SK-N-SH treated with all-trans-retinoic acid at 6 μM for 48 hours (cell line): ENCODE measurements at regions not wholly inside any gene's neighbourhood (a gene's known extent, or its start where the extent isn't known, plus 50 kb on each side); places are given as distances from the start of the nearest gene placed in this dataset.

Source experiments
- ATAC-seq: fragments of 200-7000 bp; cut with Tn5 transposase; 3 replicates; pipeline ENCODE4 v1.9.1; 2020; ENCODE audit warnings: mild to moderate bottlenecking, moderate library complexity
- ARNTL ChIP-seq: fragments of 450-650 bp; formaldehyde crosslinking; IDR thresholded peaks from 2 replicates; pipeline ENCODE4 v1.5.0; 2020; ENCODE audit warnings: low read depth, mild to moderate bottlenecking, moderate library complexity, borderline replicate concordance
- BACH2 ChIP-seq: fragments of 250-450 bp; sonication (Bioruptor Pico); IDR thresholded peaks from 2 replicates; pipeline ENCODE4 v1.9.0; 2021; ENCODE audit warnings: mild to moderate bottlenecking, borderline replicate concordance
- CSDC2 ChIP-seq: fragments of 250-450 bp; sonication (Bioruptor Pico); IDR thresholded peaks from 2 replicates; pipeline ENCODE4 v1.5.0; 2020; ENCODE audit warnings: mild to moderate bottlenecking, moderate library complexity
- ESRRG ChIP-seq: fragments of 250-450 bp; sonication (Bioruptor Pico); IDR thresholded peaks from 2 replicates; pipeline ENCODE4 v1.6.1; 2021; ENCODE audit warnings: mild to moderate bottlenecking
- OSR1 ChIP-seq: fragments of 250-450 bp; sonication (Bioruptor Pico); IDR thresholded peaks from 2 replicates; pipeline ENCODE4 v1.8.0; 2022; ENCODE audit warnings: moderate library complexity, mild to moderate bottlenecking, inconsistent platforms
- PATZ1 ChIP-seq: fragments of 250-450 bp; sonication (Bioruptor Pico); IDR thresholded peaks from 2 replicates; pipeline ENCODE4 v1.8.0; 2020; ENCODE audit warnings: mild to moderate bottlenecking, moderate library complexity, borderline replicate concordance
- POU6F1 ChIP-seq: fragments of 250-450 bp; sonication (Bioruptor Pico); IDR thresholded peaks from 2 replicates; pipeline ENCODE4 v1.8.0; 2021; ENCODE audit warnings: low read depth, mild to moderate bottlenecking, moderate library complexity, borderline replicate concordance
- RARB ChIP-seq: fragments of 250-450 bp; sonication (Bioruptor Pico); IDR thresholded peaks from 2 replicates; pipeline ENCODE4 v1.8.0; 2021; ENCODE audit warnings: mild to moderate bottlenecking, moderate library complexity
- TCF4 ChIP-seq: fragments of 250-450 bp; sonication (Bioruptor Pico); IDR thresholded peaks from 2 replicates; pipeline ENCODE4 v1.8.0; 2021; ENCODE audit warnings: mild to moderate bottlenecking, moderate library complexity, borderline replicate concordance
- TOX ChIP-seq: fragments of 250-450 bp; sonication (Bioruptor Pico); IDR thresholded peaks from 2 replicates; pipeline ENCODE4 v1.8.0; 2021; ENCODE audit warnings: mild to moderate bottlenecking, moderate library complexity, borderline replicate concordance
- TSHZ2 ChIP-seq: fragments of 250-450 bp; sonication (Bioruptor Pico); IDR thresholded peaks from 2 replicates; pipeline ENCODE4 v1.5.0; 2020; ENCODE audit warnings: mild to moderate bottlenecking, moderate library complexity
- ZFP3 ChIP-seq: fragments of 250-450 bp; sonication (Bioruptor Pico); IDR thresholded peaks from 2 replicates; pipeline ENCODE4 v1.5.0; 2020; ENCODE audit warnings: mild to moderate bottlenecking, moderate library complexity
- ZFP30 ChIP-seq: fragments of 450-650 bp; formaldehyde crosslinking; IDR thresholded peaks from 2 replicates; pipeline ENCODE4 v1.5.0; 2022; ENCODE audit warnings: mild to moderate bottlenecking, moderate library complexity
- ZNF565 ChIP-seq: fragments of 450-650 bp; formaldehyde crosslinking; conservative IDR thresholded peaks from 2 replicates; pipeline ENCODE4 v1.5.0; 2020; ENCODE audit warnings: low read depth, mild to moderate bottlenecking, moderate library complexity
- ZNF70 ChIP-seq: fragments of 450-650 bp; formaldehyde crosslinking; IDR thresholded peaks from 2 replicates; pipeline ENCODE4 v1.5.0; 2020; ENCODE audit warnings: mild to moderate bottlenecking, moderate library complexity
- ZNF8 ChIP-seq: fragments of 450-650 bp; formaldehyde crosslinking; IDR thresholded peaks from 2 replicates; pipeline ENCODE4 v1.5.0; 2020; ENCODE audit warnings: mild to moderate bottlenecking, moderate library complexity
- TF ChIP-seq, protein P1 (sequence below): fragments of 250-450 bp; sonication (Bioruptor Pico); IDR thresholded peaks from 2 replicates; pipeline ENCODE4 v1.5.1; 2020; ENCODE audit warnings: low read depth, mild to moderate bottlenecking, moderate library complexity

DNA sequence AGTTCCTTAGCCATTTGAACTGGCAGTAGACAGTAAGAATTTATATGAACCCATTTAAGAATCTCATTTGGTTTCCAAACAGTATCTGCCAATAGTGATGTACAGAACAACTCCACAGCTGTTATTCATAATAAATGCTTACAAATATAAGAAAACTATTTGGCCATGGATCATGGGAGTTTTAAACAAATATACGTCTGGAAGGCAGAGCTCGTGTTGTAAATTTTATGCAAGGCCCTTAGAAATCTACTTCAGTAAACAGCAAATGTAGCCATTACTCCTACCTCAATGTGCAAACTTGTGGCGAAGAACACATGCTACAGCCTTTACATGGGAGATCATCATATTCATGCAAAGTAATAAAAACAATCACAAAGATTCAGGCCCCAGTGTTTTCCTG, 65.3 kb upstream of the NANOGP8 start (continued):
- TF ChIP-seq TOX (CRISPR knock-in tag) (no peak), ZNF565 (CRISPR knock-in tag) (no peak), ZNF8 (CRISPR knock-in tag) (no peak), TCF4 (CRISPR knock-in tag) (no peak)

GRCh38 chr15:35145336-35145735, 60.2 kb upstream of the NANOGP8 start:
- TF ChIP-seq ARNTL (CRISPR knock-in tag) = no peak
- no peak for TF ChIP-seq ZFP30
- TF ChIP-seq POU6F1 (CRISPR knock-in tag) = no peak
- TF ChIP-seq, protein P1, sequence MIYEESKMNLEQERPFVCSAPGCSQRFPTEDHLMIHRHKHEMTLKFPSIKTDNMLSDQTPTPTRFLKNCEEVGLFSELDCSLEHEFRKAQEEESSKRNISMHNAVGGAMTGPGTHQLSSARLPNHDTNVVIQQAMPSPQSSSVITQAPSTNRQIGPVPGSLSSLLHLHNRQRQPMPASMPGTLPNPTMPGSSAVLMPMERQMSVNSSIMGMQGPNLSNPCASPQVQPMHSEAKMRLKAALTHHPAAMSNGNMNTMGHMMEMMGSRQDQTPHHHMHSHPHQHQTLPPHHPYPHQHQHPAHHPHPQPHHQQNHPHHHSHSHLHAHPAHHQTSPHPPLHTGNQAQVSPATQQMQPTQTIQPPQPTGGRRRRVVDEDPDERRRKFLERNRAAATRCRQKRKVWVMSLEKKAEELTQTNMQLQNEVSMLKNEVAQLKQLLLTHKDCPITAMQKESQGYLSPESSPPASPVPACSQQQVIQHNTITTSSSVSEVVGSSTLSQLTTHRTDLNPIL = no peak
- TF ChIP-seq ZNF565 (CRISPR knock-in tag) = no peak
- TF ChIP-seq TSHZ2 (CRISPR knock-in tag) = no peak
- no peak for TF ChIP-seq ZFP3 (CRISPR knock-in tag)
- no peak for TF ChIP-seq BACH2
- TF ChIP-seq ESRRG (CRISPR knock-in tag) = no peak
- no peak for TF ChIP-seq ZNF70 (CRISPR knock-in tag)
- no peak for TF ChIP-seq TOX (CRISPR knock-in tag)
- TF ChIP-seq OSR1 (CRISPR knock-in tag) = no peak
- no peak for ATAC-seq

DNA sequence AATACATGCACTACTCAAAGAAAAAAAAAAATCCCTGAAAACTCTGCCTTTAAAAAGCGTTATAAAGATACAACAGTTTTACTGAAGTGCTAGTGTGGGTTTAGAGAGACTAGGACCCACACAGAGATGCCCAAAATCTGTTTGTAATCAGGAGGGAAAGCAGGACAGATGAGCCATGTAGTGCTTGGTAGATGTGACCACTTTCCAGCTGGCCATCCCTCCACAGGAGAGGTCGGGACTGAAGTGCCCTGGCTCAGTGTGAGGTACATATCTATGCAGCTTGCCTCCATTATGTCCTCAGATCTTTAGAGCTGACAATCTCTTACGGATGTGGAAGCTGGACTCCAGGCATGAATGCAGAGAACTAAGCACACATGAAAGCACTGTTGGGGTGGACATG, 57.5 kb upstream of the NANOGP8 start:
- ATAC-seq = peak; percentile 47
- TF ChIP-seq PATZ1 (CRISPR knock-in tag) = no peak
- no peak for TF ChIP-seq ZNF70 (CRISPR knock-in tag)
- TF ChIP-seq RARB (CRISPR knock-in tag) = no peak
- TF ChIP-seq POU6F1 (CRISPR knock-in tag) = no peak

DNA sequence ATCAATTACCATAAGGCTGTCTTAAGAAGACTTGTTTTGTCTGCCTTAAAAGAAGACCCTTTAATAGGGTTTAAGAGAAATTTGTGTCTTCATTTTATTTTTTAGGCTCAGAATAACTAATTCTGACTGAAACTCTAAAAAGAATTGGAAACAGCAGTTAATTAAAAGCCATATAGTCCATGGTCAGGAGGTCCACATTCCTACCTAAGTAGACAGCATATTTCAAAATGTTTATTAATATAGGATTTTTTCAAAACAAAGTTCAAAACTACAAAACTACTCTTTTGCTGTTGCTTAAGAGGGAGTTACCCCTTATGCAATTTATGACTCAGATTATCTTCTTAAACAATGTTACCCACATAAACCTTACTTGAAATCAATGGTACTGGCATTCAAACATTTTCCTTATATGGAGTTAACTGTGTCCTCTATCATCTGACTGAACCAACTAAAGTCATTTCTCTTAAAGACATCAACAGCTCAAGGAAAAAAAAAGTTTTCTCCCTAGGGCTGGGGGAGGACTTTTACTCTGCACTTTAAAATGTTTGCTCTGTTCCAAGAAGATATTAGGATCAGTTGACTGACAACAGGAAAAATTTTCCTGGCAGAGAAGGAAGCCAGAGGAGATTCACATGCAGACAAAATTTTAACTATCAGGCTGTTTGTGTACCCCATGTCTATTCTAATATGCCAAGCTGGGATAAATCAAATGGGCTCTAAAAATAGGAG, 56.8 kb upstream of the NANOGP8 start:
- peak; percentile 91 for ATAC-seq
- peak; percentile 30; the same call in 1 of the 2 replicates for TF ChIP-seq TOX (CRISPR knock-in tag)
- TF ChIP-seq BACH2 = no peak
- no peak for TF ChIP-seq CSDC2 (CRISPR knock-in tag)
- TF ChIP-seq ZNF8 (CRISPR knock-in tag) = no peak
- TF ChIP-seq, all 23 proteins: peak for 1
